HG03139 (cell line): ENCODE measurements at regions not wholly inside any gene's neighbourhood (a gene's known extent, or its start where the extent isn't known, plus 50 kb on each side); places are given as distances from the start of the nearest gene placed in this dataset.
"Not testable (repeated sequence)": the region's sequence is repeated elsewhere in the genome, so short reads cannot be mapped to it uniquely, and the experiment has no call there.

ENCODE experiments used
- ATAC-seq: cut with Tn5 transposase; IDR thresholded peaks from one replicate; pipeline ENCODE4 v1.9.1; 2021; ENCODE audit not compliant: unreplicated experiment

DNA sequence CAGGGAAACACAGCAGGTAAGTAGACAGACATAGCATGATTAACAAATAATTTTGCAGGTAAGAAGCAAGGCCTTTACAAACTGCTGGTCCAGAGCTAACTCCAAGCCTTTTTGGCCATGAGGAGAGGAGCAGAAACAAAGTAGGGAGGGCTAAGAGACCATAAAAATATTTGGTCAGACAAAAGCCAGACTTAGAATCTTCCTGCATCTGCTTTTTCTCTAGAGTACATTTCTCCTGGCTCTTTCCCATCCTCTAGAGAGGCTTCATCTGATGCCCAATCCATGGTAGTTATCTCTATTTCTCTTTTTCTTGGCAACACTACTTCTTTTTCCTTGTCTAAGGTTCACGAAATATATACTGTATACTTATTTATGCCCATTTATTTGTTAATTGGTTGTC is 577.1 kb downstream of the PIK3C3 start:
- no peak for ATAC-seq

DNA sequence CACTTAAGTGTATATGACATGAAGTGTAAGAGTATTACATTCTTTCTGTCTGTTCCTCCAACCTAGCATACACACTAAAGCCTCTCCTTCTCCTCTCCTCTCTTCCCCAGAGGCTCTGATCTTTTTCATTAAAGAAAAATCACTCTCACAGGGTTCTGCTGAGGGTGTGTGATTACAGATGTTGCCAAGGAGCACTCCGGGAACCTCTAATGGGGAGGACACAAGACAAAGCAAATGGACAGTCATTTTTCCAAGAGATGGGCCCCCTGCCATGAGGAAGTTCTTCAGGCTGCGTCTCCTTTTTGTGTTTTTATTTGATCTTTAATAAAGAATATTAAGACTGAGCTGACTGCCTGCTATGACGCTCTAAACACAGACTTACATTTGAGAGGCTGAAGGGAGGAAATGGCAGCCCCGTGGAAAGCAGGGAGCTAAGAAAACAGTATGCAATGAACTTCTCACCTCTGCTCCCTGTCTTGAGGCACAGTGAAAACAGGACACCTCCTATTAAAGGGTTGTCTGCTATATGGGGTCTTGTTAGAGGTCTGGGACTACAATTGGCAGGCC is 578.1 kb downstream of the PIK3C3 start:
- no peak for ATAC-seq

DNA sequence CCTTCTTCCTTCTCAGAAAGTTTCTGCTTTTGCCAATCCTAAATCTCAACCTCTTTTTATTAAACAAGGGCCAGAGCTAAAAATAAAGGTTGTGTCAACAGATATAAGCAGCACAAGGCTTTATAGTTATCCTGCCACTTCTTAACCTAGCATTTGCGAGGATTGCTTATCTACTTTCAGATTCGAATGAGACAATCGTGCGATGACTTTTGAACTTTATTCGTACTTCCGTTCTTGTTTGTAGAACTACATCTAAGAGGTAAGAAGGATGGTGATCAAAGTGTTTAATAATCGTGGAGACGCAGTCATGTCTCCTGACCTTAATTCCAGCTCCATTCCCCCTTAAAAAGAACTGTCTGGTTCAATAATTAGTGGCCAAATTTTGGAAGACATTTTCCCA is 578.6 kb downstream of the PIK3C3 start:
- ATAC-seq, result no peak

DNA sequence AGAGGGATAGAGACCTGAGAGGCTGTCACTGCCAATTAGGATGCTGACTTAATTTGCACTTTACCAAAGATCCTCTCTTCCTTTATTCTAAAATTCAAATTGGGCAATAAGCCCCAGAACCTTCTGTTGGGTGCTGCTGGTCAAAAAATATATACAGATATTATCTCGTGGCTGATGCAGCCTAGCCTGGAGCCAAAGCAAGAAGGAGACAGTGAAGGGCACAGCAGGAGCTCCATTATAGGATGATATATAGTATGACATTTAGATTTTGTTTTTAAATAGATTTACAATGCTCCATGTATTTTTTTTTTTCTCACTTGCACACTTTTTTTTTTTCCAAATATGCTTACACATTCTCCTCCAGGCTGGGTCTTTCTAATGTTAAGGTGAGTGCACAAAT is 579.3 kb downstream of the PIK3C3 start:
- no peak for ATAC-seq

DNA sequence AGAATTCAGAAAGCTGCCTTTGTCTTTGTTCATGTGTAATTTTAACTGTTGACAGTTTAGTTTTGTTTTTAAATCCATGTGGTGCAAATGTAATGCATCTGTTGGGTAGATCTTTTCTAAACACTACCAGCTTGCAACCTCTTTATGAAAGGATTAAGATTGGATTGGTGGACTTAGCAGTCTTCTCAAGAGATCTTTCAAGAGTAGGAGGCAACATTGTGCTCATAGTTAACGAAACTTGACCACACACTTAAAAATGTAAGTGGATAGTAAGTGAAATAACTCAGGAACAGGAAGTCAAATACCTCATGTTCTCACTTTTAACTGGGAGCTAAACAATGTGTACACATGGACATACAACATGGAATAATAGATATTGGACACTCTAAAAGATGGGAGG is 579.0 kb downstream of the RIT2 start:
- ATAC-seq, result no peak

DNA sequence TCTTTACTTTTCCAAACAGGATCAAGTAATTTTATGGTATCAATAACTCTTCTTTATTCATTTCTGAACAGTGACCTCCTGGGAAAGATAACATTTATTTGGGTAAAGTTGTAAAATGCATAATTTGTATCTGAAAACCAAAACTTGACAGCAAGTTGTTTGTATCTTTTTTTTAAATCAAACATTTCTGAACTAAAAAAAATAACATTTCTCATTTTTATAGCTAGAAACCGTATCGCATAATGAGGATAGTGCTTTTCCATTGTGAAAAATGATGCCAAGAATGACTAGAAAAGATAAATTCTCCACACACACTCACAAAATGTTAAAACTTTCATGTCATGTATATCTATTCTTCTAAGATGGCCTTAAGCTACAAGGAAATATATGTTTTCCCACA is 578.2 kb downstream of the RIT2 start:
- no peak for ATAC-seq

DNA sequence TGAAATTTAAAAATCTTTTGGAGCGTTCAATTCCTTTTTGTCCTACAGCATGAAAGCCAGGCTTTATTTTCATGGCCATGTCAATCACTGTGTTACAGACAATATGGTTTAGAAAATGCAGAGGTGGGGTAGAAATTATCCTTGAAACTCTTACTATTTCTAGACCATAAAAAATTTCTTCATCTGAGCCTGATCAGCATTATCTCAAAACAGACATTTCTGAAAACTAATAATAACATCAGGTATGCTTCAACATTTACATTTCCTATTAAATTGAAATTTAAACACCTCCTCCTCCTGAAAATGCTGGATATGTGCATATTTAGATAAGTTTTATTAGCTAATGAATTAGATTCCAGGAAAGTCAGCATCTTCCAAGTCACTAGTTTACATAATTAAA is 570.6 kb downstream of the RIT2 start:
- ATAC-seq, result no peak

DNA sequence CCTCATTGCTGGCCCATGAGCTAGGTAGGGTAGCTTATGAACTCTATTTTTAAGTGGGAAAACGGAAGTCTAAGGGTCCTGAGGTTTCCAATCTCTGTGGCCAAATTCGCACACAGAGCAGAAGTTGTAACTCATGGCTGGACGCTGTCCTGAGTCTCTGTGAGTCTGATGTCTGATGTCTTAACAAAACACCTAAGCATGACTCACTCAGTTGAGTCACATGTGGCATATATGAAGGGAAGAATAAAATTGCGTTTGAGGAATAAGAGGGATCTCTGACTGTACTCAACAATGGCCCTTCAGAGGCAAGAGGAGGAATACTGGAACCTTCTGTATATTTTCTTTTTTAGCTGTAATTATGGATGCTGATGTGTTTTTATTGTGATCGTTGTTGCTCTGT is 569.7 kb downstream of the RIT2 start:
- no peak for ATAC-seq

DNA sequence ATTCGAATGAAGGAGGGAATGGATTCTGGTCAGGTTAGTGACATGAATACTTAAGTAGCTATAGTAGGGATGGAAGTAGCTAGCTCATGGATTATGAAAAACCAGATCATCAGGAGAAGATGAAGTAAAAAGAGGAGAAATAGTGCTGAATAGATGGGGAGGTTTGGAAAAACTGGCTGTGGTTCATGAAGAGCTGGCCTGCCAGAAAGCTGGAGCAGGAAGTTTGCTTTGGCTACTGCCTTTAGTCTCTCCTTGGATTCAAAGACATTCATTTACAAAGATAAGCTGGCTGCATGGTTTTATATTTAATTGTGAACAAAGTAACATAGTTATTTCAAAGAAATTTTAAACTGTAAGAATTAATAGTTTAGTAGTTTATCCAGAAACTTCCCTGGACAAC is 567.0 kb downstream of the RIT2 start:
- ATAC-seq, result no peak

DNA sequence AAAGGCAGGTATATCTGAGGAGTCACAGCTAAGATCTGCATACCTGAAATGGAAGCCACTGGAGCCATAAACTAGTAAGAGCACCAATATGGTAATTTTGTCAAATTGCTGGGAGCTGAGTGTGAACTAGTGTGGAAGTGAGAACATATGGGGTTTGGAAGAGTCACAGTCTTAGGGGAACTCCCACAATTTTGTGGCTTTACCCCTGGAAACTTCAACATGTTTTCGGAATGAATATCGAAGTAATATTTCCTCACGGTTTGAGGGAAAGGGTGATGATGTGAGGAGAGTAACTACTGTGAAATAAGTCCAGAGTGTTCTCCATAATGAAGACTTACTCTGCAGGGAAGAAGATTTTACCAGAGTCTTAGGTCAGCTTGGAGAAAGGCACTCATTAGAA is 565.9 kb downstream of the RIT2 start:
- ATAC-seq, result no peak

DNA sequence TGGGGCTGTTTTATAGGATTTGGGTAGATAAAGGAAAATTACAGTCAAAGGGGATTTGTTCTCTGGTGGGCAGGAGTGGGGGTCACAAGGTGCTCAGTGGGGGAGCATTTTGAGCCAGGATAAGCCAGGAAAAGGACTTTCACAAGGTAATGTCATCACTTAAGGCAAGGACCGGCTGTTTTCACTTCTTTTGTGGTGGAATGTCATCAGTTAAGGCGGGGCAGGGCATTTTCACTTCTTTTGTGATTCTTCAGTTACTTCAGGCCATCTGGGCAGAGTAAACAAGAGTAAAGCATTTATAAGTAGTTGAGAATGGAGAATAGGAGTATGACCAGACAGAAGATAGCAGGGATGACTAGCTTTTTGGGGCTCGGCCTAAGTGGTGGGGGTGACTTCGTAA is 562.9 kb downstream of the RIT2 start:
- not testable (repeated sequence) for ATAC-seq

DNA sequence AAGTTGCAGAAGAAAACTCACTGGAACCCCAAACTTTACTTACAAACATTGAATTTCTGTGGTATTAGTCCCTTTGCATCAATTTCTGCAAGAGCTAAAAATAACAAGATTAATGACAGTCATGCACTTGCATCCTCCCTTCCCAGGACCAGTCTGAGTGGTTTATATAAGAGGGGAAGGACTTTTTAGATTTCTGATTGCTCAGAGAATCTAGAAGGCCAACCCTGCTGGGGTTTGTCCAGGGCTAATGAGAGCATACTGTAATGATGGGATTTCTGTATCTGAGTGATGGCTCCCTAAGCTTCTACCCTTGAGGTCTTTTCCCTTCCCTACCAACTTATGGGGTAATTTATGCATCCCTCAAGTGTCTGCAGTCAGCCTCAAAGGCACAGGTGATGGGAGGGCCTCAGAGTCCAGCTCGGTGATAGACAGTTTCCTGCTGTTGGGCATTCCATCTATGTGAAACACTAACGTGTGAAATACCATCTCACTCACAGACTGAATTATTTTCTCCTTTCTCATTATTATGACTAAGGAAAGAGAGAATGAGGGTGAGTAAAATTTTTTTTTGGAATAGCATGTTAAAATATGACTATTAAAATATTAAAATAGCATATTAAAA is 556.3 kb downstream of the RIT2 start:
- no peak for ATAC-seq

DNA sequence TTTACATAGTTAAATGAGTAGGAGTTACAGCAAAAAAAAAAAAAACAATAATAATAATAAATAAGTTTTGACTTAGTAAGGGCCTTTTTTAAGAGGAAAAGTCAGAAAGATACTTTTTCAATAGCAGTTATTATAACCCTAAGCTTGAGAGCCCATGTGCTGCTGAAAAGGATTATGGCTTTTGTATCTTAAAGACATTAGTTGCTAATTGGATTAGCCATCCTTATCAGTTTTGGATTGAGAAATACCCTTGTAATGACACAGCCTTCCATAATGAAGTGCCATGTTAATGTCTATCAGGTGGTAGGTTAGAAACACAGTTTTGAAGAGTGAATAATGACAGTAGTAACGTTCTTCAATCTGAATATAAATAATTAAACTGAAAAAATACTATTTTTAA is 554.0 kb downstream of the RIT2 start:
- ATAC-seq, result no peak

DNA sequence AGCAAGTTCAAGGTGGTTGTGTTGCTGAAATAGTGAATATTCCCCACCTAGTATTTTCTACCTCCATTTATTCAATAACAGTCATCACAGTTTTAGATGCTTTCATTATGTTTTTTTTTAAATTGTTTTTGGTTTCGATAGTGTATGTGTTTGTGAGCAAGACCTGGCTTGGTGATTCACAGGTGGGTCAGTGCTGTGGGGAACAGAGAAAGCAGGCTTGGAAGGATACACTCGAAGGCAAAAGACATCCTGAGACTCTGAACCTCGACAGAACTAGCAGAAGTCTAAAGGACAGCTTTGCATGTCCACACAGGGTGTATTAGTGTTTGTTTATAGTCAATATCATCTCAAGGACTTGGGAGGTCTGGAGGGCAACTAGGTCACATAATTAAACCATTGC is 551.5 kb downstream of the RIT2 start:
- ATAC-seq, result no peak

DNA sequence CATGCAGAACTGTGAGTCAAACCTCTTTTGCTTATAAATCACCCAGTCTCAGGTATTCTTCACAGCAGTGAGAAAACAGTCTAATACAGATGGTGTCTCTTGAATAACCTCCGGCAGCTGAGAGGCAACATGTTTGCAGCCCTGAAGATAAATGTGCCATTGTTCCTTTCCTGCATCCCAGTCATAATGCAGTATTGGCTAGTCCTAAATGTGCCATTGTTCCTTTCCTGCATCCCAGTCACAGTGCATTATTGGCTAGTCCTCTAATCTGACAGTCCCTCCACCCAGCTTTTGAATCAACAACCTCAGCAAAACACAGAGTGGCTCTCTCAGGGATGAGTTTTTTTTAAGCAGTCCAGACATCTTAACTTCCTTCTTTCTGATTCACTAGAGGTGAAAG is 550.7 kb downstream of the RIT2 start:
- ATAC-seq, result no peak

DNA sequence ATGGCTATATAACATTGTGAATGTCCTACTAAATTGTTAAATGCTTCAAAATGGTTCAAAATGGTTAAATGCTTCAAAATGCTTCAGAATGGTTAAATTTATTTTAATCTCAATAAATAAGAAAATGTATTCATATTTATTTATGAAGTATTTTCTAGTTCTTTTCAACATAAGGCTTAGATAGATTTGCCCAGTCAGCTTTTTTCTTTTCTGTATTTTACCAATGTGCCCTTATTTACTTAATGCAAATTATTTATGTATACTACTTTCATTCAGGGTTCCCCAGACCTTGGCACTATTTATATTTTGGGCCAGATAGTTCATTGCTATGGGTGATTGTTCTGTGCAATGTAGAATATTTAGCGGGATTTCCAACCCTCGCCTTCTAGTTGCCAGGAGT is 546.7 kb downstream of the RIT2 start:
- no peak for ATAC-seq

DNA sequence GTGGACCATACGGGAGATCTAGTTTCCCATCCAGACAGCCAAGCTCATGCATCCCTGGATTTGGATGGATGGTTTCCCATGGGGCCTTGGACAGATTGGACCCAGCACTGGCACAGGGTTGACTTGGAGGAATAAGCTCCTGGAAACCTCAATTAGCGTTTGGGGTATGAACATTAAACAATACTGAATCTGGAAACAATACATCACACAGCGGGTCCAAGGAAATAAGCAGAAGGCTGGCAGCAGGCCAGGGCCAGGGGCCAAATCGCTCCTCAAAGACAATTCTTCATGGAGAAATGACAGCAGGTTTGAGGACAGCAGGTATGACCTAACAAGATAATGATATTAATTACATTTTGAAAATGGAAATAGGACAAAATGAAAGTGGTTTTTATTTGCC is 540.6 kb downstream of the RIT2 start:
- no peak for ATAC-seq

DNA sequence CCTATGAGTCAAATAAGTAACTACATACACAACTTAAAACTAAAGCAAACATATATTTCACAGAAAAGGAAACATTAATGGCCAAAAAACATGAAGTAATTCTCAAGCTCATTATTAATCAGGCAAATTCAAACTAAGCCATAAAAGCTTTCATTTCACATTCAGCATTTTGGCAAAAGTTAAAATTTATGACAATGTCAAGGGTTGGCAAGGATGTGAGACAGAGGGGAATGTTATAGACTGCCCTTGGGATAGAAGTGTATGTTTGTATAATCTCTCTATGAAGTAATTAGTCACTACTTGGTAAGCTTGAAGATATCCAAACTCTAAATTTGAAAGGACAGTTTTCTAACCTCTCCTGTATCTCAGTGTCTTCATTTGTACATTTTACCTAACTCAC is 539.4 kb downstream of the RIT2 start:
- no peak for ATAC-seq

DNA sequence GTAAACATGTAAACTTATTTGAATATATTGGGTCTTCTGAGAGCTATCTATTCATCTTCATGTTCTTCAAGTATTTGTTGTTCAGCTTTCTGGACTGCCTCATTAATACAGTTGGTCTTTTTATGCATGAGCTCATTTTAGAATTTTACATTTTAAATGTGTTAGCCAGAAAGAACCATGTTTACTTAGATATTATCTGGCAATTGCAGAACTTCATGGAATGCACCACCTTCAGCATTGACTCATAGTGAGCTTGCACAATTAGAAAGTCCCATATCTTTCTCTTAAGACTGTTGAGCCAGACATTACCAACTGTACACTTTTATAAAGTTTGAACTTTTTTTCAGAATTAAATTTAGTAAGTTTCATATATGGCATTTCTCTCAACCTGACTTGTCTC is 536.7 kb downstream of the RIT2 start:
- ATAC-seq, result no peak

DNA sequence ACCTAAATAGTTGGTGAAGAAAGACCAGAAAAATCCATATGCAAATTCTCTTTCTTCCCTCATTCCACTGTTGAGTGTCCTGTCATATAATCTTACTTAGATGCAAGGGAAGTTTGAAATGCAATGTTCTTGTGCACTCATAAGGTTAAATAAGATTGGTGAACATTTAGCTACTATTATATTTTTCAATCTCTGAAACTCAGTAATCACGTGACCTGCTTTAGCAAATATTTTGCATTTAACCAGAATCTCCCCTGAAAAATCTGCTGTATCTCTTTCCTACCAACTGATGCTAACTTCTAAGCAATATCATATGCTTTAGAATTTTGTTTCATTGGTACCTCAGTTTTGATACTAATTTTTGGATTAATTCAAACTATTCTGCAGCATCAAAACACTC is 533.2 kb downstream of the RIT2 start:
- ATAC-seq, result no peak

DNA sequence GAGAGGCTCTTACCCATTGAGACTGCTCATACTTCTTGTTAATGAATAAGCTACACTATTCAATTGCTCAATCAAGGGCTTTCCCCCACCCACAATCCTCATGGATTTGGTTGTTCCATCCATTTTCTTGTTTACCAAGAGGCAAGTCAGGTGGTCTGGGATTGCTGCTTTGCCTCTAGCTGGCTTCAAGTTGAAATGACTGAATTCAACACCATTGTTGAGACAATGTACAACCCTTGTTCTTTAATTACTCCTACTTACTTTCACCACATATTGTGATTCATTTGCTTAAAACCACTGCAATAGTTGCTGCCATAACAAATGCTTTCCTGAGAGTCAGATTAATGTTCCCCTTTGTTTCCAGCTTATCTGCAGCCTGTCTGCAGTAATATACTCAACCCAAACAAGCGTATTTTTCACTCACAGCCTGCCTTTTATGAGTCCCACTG is 532.2 kb downstream of the RIT2 start:
- ATAC-seq, result no peak

DNA sequence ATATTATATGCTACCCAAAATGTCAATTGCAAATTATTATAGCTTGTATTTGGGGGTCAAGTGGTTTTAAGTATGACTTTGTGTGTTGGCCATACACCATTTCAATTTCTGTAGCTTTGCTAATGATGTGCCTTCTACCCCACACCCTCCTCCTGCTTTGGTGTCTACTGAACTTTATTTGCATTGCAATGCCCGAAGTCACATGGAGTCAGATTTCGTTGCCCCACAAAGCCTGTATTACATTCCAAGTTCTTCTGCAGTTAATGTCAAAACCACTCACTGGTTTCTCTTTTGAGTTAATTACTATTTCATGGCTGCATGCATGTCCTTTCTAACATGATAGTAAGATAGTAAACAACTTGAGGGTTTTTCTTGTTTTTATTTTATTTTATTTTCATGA is 528.9 kb downstream of the RIT2 start:
- ATAC-seq, result no peak

DNA sequence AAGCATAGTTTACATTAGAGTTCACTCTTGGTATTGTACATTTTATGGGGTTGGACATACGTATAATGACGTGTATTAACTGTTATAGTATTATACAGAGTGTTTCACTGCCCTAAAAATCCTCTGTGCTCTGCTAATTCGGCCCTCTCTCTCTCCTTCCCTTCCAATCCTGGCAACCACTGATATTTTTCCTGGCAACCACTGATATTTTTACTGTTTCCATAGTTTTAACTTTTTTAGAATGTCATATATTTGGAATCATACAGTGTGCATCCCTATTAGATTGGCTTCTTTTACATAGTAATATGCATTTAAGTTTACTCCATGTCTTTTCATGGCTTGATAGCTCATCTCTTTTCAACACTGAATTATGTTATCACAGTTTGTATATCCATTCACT is 526.7 kb downstream of the RIT2 start:
- no peak for ATAC-seq
